ENCODE measurements at regions not wholly inside any gene's neighbourhood (a gene's known extent, or its start where the extent isn't known, plus 50 kb on each side); places are given as distances from the start of the nearest gene placed in this dataset.
"Not testable (repeated sequence)": the region's sequence is repeated elsewhere in the genome, so short reads cannot be mapped to it uniquely, and the experiment has no call there.

DNA sequence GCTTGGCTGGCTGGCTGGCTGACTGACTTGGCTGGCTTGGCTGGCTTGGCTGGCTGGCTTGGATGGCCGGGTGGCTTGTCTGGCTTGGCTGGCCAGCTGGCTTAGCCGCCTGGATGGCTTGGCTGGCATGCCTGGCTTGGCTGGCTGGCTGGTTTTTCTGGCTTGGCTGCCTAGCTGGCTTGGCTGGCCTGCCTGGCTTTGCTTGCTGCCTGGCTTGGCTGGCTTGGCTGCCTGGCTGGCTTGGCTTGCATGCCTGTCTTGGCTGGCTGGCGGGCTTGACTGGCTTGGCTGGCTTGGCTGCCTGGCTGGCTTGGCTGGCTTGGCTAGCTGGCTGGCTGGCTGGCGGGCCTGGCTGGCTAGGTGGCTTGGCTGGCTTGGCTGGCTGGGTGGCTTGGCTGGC lies 2830.5 kb downstream of the RPIA start:
- not testable (repeated sequence) for H3K9me3 ChIP-seq (ENCODE audit: control insufficient read depth in 3 of 3, low read length in 3 of 3); H3K36me3 ChIP-seq (ENCODE audit: control insufficient read depth in 3 of 3, insufficient read depth in 3 of 3, low read length in 3 of 3); H3K9ac ChIP-seq (ENCODE audit: low read depth in 1 of 3, low read length in 3 of 3); H3K27ac ChIP-seq (ENCODE audit: low read depth, low read length); H3K27me3 ChIP-seq (ENCODE audit: control insufficient read depth in 3 of 3, insufficient read depth in 3 of 3, low read length in 3 of 3); H3K4me3 ChIP-seq (ENCODE audit: low read length in 3 of 3); H3K4me1 ChIP-seq (ENCODE audit: control insufficient read depth in 3 of 3, insufficient read depth in 3 of 3, low read length in 3 of 3)

DNA sequence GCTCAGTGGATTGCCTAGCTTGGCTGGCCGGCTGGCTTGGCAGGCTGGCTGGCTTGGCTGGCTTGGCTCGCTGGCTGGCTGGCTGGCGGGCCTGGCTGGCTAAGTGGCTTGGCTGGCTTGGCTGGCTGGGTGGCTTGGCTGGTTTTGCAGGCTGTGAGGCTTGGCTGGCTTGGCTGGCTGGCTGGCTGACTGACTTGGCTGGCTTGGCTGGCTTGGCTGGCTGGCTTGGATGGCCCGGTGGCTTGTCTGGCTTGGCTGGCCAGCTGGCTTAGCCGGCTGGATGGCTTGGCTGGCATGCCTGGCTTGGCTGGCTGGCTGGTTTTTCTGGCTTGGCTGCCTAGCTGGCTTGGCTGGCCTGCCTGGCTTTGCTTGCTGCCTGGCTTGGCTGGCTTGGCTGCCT lies 2831.4 kb downstream of the RPIA start:
- H3K4me1 ChIP-seq (ENCODE audit: control insufficient read depth in 3 of 3, insufficient read depth in 3 of 3, low read length in 3 of 3); H3K4me3 ChIP-seq (ENCODE audit: low read length in 3 of 3); H3K36me3 ChIP-seq (ENCODE audit: control insufficient read depth in 3 of 3, insufficient read depth in 3 of 3, low read length in 3 of 3); H3K9me3 ChIP-seq (ENCODE audit: control insufficient read depth in 3 of 3, low read length in 3 of 3); H3K27me3 ChIP-seq (ENCODE audit: control insufficient read depth in 3 of 3, insufficient read depth in 3 of 3, low read length in 3 of 3); H3K9ac ChIP-seq (ENCODE audit: low read depth in 1 of 3, low read length in 3 of 3); H3K27ac ChIP-seq (ENCODE audit: low read depth, low read length): not testable (repeated sequence)

DNA sequence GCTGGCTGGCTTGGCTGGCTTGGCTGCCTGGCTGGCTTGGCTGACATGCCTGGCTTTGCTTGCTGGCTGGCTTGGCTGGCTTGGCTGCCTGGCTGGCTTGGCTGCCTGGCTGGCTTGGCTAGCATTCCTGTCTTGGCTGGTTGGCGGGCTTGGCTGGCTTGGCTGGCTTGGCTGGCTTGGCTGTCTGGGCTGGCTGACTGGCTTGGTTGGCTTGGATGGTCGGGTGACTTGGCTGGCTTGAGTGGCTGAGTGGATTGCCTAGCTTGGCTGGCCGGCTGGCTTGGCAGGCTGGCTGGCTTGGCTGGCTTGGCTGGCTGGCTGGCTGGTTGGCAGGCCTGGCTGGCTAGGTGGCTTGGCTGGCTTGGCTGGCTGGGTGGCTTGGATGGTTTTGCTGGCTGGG lies 2832.3 kb downstream of the RPIA start:
- H3K9me3 ChIP-seq (ENCODE audit: control insufficient read depth in 3 of 3, low read length in 3 of 3); H3K4me3 ChIP-seq (ENCODE audit: low read length in 3 of 3); H3K27ac ChIP-seq (ENCODE audit: low read depth, low read length); H3K9ac ChIP-seq (ENCODE audit: low read depth in 1 of 3, low read length in 3 of 3); H3K27me3 ChIP-seq (ENCODE audit: control insufficient read depth in 3 of 3, insufficient read depth in 3 of 3, low read length in 3 of 3); H3K36me3 ChIP-seq (ENCODE audit: control insufficient read depth in 3 of 3, insufficient read depth in 3 of 3, low read length in 3 of 3); H3K4me1 ChIP-seq (ENCODE audit: control insufficient read depth in 3 of 3, insufficient read depth in 3 of 3, low read length in 3 of 3): not testable (repeated sequence)

DNA sequence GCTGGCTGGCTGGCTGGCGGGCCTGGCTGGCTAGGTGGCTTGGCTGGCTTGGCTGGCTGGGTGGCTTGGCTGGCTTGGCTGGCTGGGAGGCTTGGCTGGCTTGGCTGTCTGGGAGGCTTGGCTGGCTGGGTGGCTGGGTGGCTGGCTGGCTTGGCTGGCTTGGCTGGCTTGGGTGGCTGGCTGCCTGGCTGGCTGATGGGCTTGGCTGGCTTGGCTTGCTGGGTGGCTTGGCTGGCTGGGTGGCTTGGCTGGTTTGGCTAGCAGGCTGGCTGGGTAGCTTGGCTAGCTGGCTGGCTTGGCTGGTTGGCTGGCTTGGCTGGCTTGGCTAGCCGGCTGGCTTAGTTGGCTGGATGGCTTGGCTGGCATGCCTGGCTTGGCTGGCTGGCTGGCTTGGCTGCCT lies 2834.1 kb downstream of the RPIA start:
- not testable (repeated sequence) for H3K36me3 ChIP-seq (ENCODE audit: control insufficient read depth in 3 of 3, insufficient read depth in 3 of 3, low read length in 3 of 3); H3K27ac ChIP-seq (ENCODE audit: low read depth, low read length); H3K9ac ChIP-seq (ENCODE audit: low read depth in 1 of 3, low read length in 3 of 3); H3K4me1 ChIP-seq (ENCODE audit: control insufficient read depth in 3 of 3, insufficient read depth in 3 of 3, low read length in 3 of 3); H3K4me3 ChIP-seq (ENCODE audit: low read length in 3 of 3); H3K9me3 ChIP-seq (ENCODE audit: control insufficient read depth in 3 of 3, low read length in 3 of 3); H3K27me3 ChIP-seq (ENCODE audit: control insufficient read depth in 3 of 3, insufficient read depth in 3 of 3, low read length in 3 of 3)

DNA sequence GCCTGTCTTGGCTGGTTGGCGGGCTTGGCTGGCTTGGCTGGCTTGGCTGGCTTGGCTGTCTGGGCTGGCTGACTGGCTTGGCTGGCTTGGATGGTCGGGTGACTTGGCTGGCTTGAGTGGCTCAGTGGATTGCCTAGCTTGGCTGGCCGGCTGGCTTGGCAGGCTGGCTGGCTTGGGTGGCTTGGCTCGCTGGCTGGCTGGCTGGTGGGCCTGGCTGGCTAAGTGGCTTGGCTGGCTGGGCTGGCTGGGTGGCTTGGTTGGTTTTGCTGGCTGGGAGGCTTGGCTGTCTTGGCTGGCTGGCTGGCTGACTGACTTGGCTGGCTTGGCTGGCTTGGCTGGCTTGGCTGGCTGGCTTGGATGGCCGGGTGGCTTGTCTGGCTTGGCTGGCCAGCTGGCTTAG lies 2834.6 kb downstream of the RPIA start:
- H3K9me3 ChIP-seq (ENCODE audit: control insufficient read depth in 3 of 3, low read length in 3 of 3); H3K4me1 ChIP-seq (ENCODE audit: control insufficient read depth in 3 of 3, insufficient read depth in 3 of 3, low read length in 3 of 3); H3K9ac ChIP-seq (ENCODE audit: low read depth in 1 of 3, low read length in 3 of 3); H3K36me3 ChIP-seq (ENCODE audit: control insufficient read depth in 3 of 3, insufficient read depth in 3 of 3, low read length in 3 of 3); H3K4me3 ChIP-seq (ENCODE audit: low read length in 3 of 3); H3K27me3 ChIP-seq (ENCODE audit: control insufficient read depth in 3 of 3, insufficient read depth in 3 of 3, low read length in 3 of 3); H3K27ac ChIP-seq (ENCODE audit: low read depth, low read length): not testable (repeated sequence)

DNA sequence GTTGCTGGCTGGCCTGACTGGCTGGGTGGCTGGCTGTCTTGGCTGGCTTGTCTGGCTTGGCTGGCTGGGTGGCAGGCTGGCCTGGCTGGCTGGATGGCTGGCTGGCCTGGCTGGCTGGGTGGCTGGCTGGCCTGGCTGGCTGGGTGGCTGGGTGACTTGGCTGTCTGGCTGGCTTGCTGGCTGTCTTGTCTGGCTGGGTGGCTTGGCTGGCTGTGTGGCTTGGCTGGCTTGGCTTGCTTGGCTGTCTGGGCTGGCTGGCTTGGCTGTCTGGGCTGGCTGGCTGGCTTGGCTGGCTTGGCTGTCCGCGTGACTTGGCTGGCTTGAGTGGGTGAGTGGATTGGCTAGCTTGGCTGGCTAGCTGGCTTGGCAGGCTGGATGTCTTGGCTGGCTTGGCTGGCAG lies 2835.6 kb downstream of the RPIA start:
- H3K36me3 ChIP-seq (ENCODE audit: control insufficient read depth in 3 of 3, insufficient read depth in 3 of 3, low read length in 3 of 3); H3K27me3 ChIP-seq (ENCODE audit: control insufficient read depth in 3 of 3, insufficient read depth in 3 of 3, low read length in 3 of 3); H3K9me3 ChIP-seq (ENCODE audit: control insufficient read depth in 3 of 3, low read length in 3 of 3); H3K27ac ChIP-seq (ENCODE audit: low read depth, low read length); H3K4me3 ChIP-seq (ENCODE audit: low read length in 3 of 3); H3K4me1 ChIP-seq (ENCODE audit: control insufficient read depth in 3 of 3, insufficient read depth in 3 of 3, low read length in 3 of 3); H3K9ac ChIP-seq (ENCODE audit: low read depth in 1 of 3, low read length in 3 of 3): not testable (repeated sequence)

DNA sequence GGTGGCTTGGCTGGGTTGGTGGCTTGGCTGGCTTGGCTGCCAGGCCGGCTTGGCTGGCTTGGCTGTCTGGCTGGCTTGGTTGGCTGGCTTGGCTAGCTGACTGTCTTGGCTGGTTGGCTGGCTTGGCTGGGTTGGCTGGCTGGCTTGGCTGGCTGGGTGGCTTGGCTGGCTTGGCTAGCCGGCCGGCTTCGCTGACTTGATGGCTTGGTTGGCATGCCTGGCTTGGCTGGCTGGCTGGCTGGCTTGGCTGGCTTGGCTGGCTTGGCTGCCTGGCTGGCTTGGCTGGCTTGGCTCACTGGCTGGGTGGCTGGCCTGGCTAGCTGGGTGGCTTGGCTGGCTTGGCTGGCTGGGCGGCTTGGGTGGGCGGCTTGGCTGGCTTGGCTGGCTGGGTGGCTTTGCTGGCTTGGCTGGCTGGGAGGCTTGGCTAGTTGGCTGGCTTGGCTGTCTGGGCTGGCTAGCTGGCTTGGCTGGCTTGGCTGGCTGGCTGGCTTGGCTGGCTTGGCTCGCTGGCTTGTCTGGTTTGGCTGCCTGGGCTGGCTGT lies 2836.1 kb downstream of the RPIA start:
- H3K4me1 ChIP-seq (ENCODE audit: control insufficient read depth in 3 of 3, insufficient read depth in 3 of 3, low read length in 3 of 3); H3K27ac ChIP-seq (ENCODE audit: low read depth, low read length); H3K9me3 ChIP-seq (ENCODE audit: control insufficient read depth in 3 of 3, low read length in 3 of 3); H3K4me3 ChIP-seq (ENCODE audit: low read length in 3 of 3); H3K9ac ChIP-seq (ENCODE audit: low read depth in 1 of 3, low read length in 3 of 3); H3K36me3 ChIP-seq (ENCODE audit: control insufficient read depth in 3 of 3, insufficient read depth in 3 of 3, low read length in 3 of 3); H3K27me3 ChIP-seq (ENCODE audit: control insufficient read depth in 3 of 3, insufficient read depth in 3 of 3, low read length in 3 of 3): not testable (repeated sequence)

DNA sequence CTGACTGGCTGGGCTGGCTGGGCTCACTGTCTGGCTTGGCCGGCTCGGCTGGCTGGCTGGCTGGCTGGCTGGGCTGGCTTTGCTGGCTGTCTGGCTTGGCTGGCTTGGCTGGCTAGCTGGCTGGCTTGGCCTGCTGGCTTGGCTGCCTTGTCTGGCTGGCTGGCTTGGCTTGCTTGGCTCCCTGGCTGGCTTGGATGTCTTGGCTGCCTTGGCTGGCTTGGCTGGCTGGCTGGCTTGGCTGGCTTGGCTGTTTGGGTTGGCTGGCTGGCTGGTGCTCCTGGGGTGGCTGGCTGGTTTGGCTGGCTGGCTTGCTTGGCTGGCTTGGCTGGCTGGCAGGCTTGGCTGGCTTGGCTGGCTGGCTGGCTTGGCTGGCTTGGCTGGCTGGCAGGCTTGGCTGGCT lies 2836.9 kb downstream of the RPIA start:
- not testable (repeated sequence) for H3K9me3 ChIP-seq (ENCODE audit: control insufficient read depth in 3 of 3, low read length in 3 of 3); H3K9ac ChIP-seq (ENCODE audit: low read depth in 1 of 3, low read length in 3 of 3); H3K27me3 ChIP-seq (ENCODE audit: control insufficient read depth in 3 of 3, insufficient read depth in 3 of 3, low read length in 3 of 3); H3K36me3 ChIP-seq (ENCODE audit: control insufficient read depth in 3 of 3, insufficient read depth in 3 of 3, low read length in 3 of 3); H3K27ac ChIP-seq (ENCODE audit: low read depth, low read length); H3K4me3 ChIP-seq (ENCODE audit: low read length in 3 of 3); H3K4me1 ChIP-seq (ENCODE audit: control insufficient read depth in 3 of 3, insufficient read depth in 3 of 3, low read length in 3 of 3)

DNA sequence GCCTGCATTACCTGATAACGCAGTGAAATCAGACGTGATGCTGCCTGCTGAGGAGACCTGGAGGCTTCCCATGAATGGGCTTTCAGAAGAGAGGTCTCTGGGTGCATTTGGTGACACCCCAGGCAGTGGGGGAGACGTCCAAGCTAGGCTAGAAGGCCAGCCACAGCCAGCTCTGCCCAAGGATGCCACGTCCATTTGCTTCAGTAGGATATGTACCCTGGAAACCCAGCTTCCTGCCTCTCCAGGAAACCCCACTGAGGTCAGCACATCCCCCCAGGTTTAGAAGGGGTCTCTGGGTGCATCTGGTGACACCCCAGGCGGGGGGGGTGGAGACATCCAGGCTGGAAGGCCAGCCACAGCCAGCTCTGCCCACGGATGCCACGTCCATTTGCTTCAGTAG lies 2844.6 kb downstream of the RPIA start:
- not testable (repeated sequence) for H3K4me1 ChIP-seq (ENCODE audit: control insufficient read depth in 3 of 3, insufficient read depth in 3 of 3, low read length in 3 of 3); H3K9ac ChIP-seq (ENCODE audit: low read depth in 1 of 3, low read length in 3 of 3); H3K4me3 ChIP-seq (ENCODE audit: low read length in 3 of 3); H3K27ac ChIP-seq (ENCODE audit: low read depth, low read length); H3K27me3 ChIP-seq (ENCODE audit: control insufficient read depth in 3 of 3, insufficient read depth in 3 of 3, low read length in 3 of 3); H3K36me3 ChIP-seq (ENCODE audit: control insufficient read depth in 3 of 3, insufficient read depth in 3 of 3, low read length in 3 of 3); H3K9me3 ChIP-seq (ENCODE audit: control insufficient read depth in 3 of 3, low read length in 3 of 3)

DNA sequence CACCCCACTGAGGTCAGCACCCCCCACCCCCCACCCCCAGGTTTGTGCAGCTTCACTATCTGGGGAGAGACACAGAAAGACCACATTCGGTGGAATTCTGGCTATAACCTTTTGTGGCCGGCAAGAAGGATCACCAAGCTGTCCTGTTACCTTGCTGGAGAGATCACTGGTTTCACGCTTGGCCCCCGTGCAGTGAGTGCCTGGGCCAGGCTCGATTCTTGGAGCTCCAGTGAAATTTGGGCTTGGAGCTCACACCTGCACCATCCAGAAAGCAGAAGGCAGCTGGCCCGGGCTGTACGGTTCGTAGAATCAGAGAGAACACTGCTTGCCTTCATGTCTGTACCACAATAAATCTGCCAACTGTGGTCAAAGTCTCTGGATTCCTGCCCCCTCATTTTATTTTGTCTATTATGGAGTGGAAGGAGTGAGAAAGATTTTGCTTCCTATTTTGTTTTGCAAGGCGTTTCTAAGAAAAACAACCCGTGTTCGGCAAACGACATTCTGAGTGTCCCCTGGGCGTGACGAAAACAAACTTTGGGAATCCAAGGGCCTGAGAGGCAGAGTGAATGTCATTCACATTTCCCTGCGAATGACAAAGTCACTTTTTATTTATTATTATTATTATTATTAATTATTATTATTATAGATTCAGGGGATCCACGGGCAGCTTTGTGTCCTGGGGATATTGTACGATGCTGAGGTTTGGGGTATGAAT lies 2845.2 kb downstream of the RPIA start:
- H3K4me1 ChIP-seq (ENCODE audit: control insufficient read depth in 3 of 3, insufficient read depth in 3 of 3, low read length in 3 of 3); H3K27me3 ChIP-seq (ENCODE audit: control insufficient read depth in 3 of 3, insufficient read depth in 3 of 3, low read length in 3 of 3); H3K27ac ChIP-seq (ENCODE audit: low read depth, low read length); H3K9me3 ChIP-seq (ENCODE audit: control insufficient read depth in 3 of 3, low read length in 3 of 3); H3K4me3 ChIP-seq (ENCODE audit: low read length in 3 of 3); H3K9ac ChIP-seq (ENCODE audit: low read depth in 1 of 3, low read length in 3 of 3); H3K36me3 ChIP-seq (ENCODE audit: control insufficient read depth in 3 of 3, insufficient read depth in 3 of 3, low read length in 3 of 3): not testable (repeated sequence)

DNA sequence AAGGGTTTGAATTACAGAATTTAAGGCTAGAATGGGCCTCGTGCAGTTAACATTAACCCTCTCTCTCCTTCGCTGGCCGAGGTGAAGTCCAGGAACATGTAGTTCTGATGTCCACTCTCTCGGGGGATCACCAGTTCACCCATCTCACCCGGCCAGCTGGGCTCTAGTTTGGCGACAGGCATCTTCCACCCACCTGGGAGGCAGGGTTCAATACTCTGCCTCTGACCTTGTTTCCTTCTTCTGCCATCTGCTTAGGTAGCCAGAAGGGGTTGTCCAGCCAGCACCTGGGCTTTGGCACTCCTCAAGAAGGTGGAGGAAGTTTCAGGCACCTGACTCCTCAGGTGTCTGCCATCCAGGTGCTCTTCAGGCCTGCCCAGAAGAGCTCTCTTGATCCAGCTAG lies 2857.8 kb downstream of the RPIA start:
- H3K36me3 ChIP-seq (ENCODE audit: control insufficient read depth in 3 of 3, insufficient read depth in 3 of 3, low read length in 3 of 3); H3K27ac ChIP-seq (ENCODE audit: low read depth, low read length); H3K9ac ChIP-seq (ENCODE audit: low read depth in 1 of 3, low read length in 3 of 3); H3K27me3 ChIP-seq (ENCODE audit: control insufficient read depth in 3 of 3, insufficient read depth in 3 of 3, low read length in 3 of 3); H3K4me3 ChIP-seq (ENCODE audit: low read length in 3 of 3); H3K9me3 ChIP-seq (ENCODE audit: control insufficient read depth in 3 of 3, low read length in 3 of 3); H3K4me1 ChIP-seq (ENCODE audit: control insufficient read depth in 3 of 3, insufficient read depth in 3 of 3, low read length in 3 of 3): not testable (repeated sequence)
